Mesothelial cell of epicardium (in vitro differentiated cells): ENCODE measurements at regions not wholly inside any gene's neighbourhood (a gene's known extent, or its start where the extent isn't known, plus 50 kb on each side); places are given as distances from the start of the nearest gene placed in this dataset.
A peak's percentile ranks its signal among the peaks of the same experiment; 100 is the strongest.

Experiments used
- DNase-seq, 2 experiments: peaks; one replicate each; pipeline ENCODE4 v3.0.0; 2021; ENCODE audit warnings: low spot score in 2 of 2; ENCODE audit not compliant: unreplicated experiment in 2 of 2
- H3K27ac Mint-ChIP-seq: 2 replicates; pipeline ENCODE4 v1.8.0; 2021; ENCODE audit warnings: mixed read lengths
- H3K27me3 Mint-ChIP-seq: 2 replicates; pipeline ENCODE4 v1.8.0; 2021; ENCODE audit warnings: low read depth, mixed read lengths
- H3K36me3 Mint-ChIP-seq: 2 replicates; pipeline ENCODE4 v1.8.0; 2021; ENCODE audit warnings: mixed read lengths
- H3K4me1 Mint-ChIP-seq: 2 replicates; pipeline ENCODE4 v1.8.0; 2021; ENCODE audit warnings: mixed read lengths
- H3K4me3 Mint-ChIP-seq: 2 replicates; pipeline ENCODE4 v1.8.0; 2021; ENCODE audit warnings: mild to moderate bottlenecking, moderate library complexity, mixed read lengths
- H3K9me3 Mint-ChIP-seq: 2 replicates; pipeline ENCODE4 v1.8.0; 2021; ENCODE audit warnings: mixed read lengths
- TF ChIP-seq, protein P1 (sequence below): fragments of 200-600 bp; sonication (generic); IDR thresholded peaks from one replicate; pipeline ENCODE4 v1.5.0; 2021; ENCODE audit warnings: antibody characterized with exemption; ENCODE audit not compliant: unreplicated experiment

DNA sequence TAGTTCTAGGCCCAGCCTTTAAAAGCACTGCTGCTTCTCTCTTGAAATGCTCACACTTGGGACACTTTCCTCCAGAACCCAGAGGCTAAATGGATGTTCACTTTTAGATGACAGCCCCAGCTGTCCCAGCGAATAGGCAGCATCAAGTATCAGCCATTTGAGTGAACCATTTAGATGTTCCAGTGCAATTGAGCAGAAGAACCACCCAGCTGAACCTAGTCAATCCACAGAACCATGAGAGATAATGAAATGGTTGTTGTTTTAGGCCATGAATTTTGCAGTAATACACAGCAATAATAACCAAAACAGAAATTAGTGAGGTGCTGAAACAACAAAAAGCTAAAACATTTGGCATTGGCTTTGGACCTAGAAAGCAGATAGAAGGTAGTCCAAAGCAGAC, 273.9 kb downstream of the ETV1 start:
- no peaks in the 10 kb centered on the region for H3K36me3 Mint-ChIP-seq
- no peaks in the 10 kb centered on the region for H3K27me3 Mint-ChIP-seq
- DNase-seq, result no peak
- H3K27ac Mint-ChIP-seq, result no peak overlapping the region
- TF ChIP-seq, protein P1, sequence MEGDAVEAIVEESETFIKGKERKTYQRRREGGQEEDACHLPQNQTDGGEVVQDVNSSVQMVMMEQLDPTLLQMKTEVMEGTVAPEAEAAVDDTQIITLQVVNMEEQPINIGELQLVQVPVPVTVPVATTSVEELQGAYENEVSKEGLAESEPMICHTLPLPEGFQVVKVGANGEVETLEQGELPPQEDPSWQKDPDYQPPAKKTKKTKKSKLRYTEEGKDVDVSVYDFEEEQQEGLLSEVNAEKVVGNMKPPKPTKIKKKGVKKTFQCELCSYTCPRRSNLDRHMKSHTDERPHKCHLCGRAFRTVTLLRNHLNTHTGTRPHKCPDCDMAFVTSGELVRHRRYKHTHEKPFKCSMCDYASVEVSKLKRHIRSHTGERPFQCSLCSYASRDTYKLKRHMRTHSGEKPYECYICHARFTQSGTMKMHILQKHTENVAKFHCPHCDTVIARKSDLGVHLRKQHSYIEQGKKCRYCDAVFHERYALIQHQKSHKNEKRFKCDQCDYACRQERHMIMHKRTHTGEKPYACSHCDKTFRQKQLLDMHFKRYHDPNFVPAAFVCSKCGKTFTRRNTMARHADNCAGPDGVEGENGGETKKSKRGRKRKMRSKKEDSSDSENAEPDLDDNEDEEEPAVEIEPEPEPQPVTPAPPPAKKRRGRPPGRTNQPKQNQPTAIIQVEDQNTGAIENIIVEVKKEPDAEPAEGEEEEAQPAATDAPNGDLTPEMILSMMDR, result no peak
- no peaks in the 10 kb centered on the region for H3K4me1 Mint-ChIP-seq
- H3K9me3 Mint-ChIP-seq, result peaks cover 37% of the 10 kb centered on the region
- no peak overlapping the region for H3K4me3 Mint-ChIP-seq

DNA sequence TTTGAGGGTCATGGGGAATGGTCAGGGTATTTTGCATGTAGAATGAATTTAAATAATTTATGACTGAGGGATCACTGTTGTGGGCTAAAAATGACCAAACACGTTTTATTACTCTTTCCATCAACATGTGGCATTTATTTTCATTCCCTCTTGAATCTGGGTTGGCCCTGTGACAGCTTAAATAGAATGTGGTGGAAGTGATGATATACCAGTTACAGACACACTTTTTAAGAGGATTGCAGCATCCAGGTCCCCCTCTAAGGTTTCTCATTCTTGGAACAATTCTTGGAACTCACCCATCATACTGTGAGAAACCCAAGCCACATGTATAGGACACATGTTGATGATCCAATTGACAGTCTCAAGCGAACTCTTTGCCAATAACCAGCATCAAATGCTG, 272.4 kb downstream of the ETV1 start:
- no peak for DNase-seq
- no peaks in the 10 kb centered on the region for H3K27me3 Mint-ChIP-seq
- H3K4me1 Mint-ChIP-seq, result no peaks in the 10 kb centered on the region
- H3K27ac Mint-ChIP-seq, result no peak overlapping the region
- no peak overlapping the region for H3K4me3 Mint-ChIP-seq
- peaks cover 32% of the 10 kb centered on the region for H3K9me3 Mint-ChIP-seq
- TF ChIP-seq, protein P1, result no peak
- H3K36me3 Mint-ChIP-seq, result peaks cover 2% of the 10 kb centered on the region

DNA sequence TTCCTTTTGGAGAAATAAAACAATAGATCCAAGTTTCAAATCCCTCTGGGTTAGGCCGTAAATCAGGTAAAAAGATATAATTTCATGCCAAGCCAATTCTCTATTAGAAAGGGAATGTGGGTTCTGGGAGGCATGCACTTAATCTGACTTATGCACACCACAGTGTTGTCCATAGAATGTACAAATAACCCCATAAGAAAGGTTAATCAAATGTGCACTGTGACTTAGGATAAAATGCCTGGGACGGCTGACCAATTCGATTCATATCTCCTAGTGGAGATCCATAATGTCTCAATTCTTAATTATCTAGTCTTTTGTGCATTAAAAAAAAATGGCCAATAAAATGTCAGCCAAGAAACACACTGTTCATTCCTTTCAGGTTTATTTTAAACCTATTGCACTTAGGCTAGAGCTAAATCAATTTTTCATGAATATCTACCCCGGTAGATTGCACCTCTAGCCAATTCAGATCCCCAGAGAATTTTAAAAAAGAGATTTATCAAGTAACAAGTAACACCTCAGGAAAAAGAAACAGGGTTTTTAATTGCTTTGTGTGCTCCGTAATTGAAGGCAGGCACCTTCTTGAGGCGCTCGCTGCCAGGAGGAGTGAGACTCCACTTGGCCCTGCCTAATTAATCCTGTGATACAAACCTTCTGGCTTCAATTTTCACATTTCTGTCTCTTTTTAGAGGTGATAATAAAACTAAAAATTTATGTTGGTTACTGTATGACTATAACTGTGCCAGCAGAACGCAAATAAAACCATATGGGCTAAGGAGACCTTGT, 265.1 kb downstream of the ETV1 start:
- Mint-ChIP-seq H3K27me3 (no peaks in the 10 kb centered on the region), H3K27ac (no peak overlapping the region), H3K9me3 (peaks cover 14% of the 10 kb centered on the region), H3K36me3 (peaks cover 6% of the 10 kb centered on the region), H3K4me1 (peaks cover 16% of the 10 kb centered on the region), H3K4me3 (no peak overlapping the region)
- DNase-seq, result no peak
- TF ChIP-seq, protein P1, result no peak

DNA sequence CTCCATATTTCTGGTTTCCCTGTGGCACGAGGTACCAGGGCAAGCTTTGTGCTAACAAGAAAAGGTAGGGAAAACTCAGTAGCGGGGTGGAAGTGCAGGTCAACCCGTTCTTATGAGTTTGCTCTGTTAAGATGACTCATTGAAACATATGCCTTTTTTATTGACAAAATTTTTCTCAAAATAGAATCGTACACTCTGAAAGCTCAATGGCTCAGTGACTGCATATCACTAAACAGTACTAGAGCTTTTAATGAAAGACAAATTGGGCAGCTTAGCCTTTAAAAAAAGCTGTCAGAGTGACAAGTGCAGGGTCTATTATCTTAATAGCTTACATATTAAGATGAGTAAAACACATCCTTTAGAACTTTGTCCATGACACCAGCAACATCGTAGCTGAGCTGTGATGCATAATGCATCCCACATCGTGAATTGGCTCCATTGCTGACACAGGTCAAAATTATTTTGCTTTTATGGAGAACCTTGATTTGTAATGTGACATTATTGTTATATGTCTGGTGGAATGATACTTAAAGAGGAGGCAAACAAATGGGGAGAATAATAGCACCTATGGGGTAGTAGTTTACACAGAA, 264.4 kb downstream of the ETV1 start:
- peaks cover 6% of the 10 kb centered on the region for H3K36me3 Mint-ChIP-seq
- no peak for DNase-seq
- peaks cover 16% of the 10 kb centered on the region for H3K9me3 Mint-ChIP-seq
- H3K4me3 Mint-ChIP-seq, result no peak overlapping the region
- H3K27me3 Mint-ChIP-seq, result no peaks in the 10 kb centered on the region
- TF ChIP-seq, protein P1, result no peak
- H3K27ac Mint-ChIP-seq, result no peak overlapping the region
- peaks cover 16% of the 10 kb centered on the region for H3K4me1 Mint-ChIP-seq

DNA sequence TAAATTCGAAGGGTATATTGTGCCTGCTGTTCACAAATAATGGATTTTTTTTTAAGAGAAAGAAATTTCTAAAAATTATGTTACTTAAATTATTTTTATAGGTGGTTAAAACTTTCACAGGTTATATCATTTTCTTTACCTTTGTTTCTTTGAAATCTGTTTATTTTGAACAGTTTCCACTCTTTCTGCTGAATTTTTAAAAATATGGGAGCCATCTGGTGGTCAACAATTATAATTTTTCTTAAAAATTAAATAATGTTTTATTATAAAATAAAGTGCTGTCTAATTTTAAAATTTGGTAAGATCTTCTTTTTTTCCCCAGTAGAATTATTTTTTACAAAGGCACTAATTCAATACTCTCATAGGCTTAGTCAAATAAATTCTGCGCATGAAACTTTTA, 263.9 kb downstream of the ETV1 start:
- no peaks in the 10 kb centered on the region for H3K27me3 Mint-ChIP-seq
- H3K36me3 Mint-ChIP-seq, result peaks cover 6% of the 10 kb centered on the region
- TF ChIP-seq, protein P1, result peak; percentile 55
- no peak overlapping the region for H3K27ac Mint-ChIP-seq
- no peak for DNase-seq
- peaks cover 16% of the 10 kb centered on the region for H3K4me1 Mint-ChIP-seq
- peaks cover 16% of the 10 kb centered on the region for H3K9me3 Mint-ChIP-seq
- H3K4me3 Mint-ChIP-seq, result no peak overlapping the region
